Sciatic nerve (tissue), 2 donors: ENCODE measurements at regions not wholly inside any gene's neighbourhood (a gene's known extent, or its start where the extent isn't known, plus 50 kb on each side); places are given as distances from the start of the nearest gene placed in this dataset.
"Not testable (repeated sequence)": the region's sequence is repeated elsewhere in the genome, so short reads cannot be mapped to it uniquely, and the experiment has no call there.

Experiments used
- ATAC-seq: fragments of 200-7000 bp; cut with Tn5 transposase; one replicate; pipeline ENCODE4 v1.9.1; 2020; ENCODE audit warnings: mild to moderate bottlenecking, moderate library complexity
- DNase-seq: peaks from one replicate; pipeline ENCODE4 v3.0.0-alpha.2; 2020; ENCODE audit warnings: low spot score
- intact Hi-C: fragments of 100-400 bp; cut with DNase I; formaldehyde crosslinking; loops from one replicate; pipeline ENCODE4 v1.14.2; 2022
- donor health status: DM: no; HTN: no; CAD: no.
- donor health status: DM: no; HTN: no; CAD: no.

DNA sequence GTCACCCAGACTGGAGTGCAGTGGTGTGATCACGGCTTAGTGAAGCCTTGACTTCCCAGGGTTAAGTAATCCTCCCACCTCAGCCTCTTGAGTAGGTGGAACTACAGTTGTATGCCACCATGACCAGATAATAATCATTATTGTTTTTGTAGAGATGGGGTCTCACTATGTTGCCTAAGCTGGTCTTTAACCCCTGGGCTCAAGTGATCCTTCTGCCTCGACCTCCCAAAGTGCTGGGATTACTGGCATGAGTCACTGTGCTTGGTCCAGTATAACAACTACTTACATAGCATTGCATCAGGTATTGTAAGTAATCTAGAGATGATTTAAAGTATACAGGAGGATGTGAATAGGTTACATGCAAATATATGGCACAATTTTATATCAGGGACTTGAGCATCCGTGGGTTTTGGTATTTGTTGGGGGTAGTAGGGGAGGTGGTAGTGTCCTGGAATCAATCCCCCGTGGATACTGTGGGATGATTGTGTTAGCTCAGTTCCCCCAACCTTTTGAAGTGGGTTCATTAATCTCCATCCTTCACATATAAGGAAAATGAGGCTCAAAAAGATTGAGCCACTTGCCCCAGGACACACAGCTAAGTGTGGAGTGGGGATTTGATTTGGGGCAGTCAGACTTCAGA lies 61.4 kb upstream of the CNIH3 start:
- ATAC-seq (no peak), DNase-seq (no peak)
- intact Hi-C loops = no loop called here

- intact Hi-C loops = no loop called here
- ATAC-seq (no peak), DNase-seq (no peak)
Measured at GRCh38 chr1:224558904-224559303, 57.2 kb upstream of the CNIH3 start.

- DNase-seq = no peak
- ATAC-seq = no peak
- intact Hi-C loops = no loop called here
Measured at GRCh38 chr1:224559981-224560728, 56.0 kb upstream of the CNIH3 start.

DNA sequence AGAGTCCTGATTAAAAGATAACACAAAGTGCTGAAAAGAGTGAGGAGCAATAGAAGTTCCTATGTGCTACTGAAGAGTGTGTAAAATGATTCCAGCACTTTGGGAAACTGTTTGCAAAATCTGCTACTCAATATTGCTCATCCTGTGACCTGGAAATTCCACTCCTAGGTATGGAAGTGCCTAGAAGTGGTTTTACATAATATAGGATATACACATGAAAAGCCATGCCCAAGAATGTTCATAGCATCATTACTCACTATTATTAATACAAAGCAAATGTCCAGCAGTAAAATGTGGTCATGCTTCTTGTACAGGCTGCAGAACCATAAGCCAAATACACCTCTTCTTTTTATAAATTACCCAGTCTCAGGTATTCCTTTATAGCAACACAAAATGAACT lies 53.2 kb upstream of the CNIH3 start:
- intact Hi-C loops, ATAC-seq, DNase-seq: not testable (repeated sequence)

DNA sequence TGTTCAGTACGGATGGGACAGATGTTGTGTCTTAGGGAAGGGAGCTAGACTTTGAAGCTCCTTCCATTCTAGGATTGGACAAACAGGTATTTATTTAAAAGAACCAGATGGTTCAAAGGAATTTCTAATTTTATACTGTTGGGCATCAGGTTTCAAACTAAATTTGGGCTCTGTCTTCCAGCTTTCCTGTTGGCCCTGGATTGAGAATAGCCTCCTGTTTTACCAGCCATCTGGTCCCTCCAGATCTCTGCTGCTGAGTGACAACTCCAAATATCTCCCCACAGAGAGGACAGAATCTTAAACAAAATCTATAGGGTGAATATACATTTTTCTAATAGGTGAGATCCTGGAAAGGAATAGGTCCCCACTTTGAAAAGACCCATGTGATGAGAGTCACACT lies 52.5 kb upstream of the CNIH3 start:
- intact Hi-C loops = no loop called here
- no peak for ATAC-seq
- no peak for DNase-seq

DNA sequence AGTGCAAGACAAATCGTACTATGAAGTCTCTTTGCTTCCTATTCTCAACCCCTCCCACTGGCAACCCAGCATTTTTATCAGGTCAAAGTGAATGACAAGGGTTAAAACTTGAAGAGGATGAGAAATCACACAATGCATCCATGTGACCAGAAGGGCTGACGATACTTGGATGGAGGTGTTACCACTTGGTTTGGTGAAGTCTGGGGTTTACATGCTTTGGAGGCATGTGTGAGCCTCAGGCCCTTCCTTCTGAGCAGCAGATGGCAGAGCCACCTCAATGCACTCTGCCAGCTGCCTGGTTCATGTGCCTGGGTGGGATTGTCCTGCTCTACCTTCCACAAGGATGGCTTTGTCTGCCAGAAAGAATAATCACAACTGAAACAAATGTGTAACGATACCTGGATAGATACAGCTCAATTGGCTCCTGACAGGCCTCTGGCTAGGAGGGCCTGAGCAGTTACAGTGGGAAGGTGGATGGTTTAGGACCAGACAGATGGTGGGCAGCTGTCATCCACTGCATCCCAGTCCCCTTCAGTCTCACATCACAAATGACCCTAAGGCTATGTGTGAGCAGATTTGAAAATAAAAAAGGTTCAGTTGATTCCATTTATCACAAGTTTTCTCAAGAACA lies 51.5 kb upstream of the CNIH3 start:
- DNase-seq (no peak), ATAC-seq (no peak)
- intact Hi-C loops = no loop called here

GRCh38 chr1:224565186-224565585 lies 50.9 kb upstream of the CNIH3 start:
- ATAC-seq = no peak
- no peak for DNase-seq
- intact Hi-C loops = no loop called here

- DNase-seq = no peak
- ATAC-seq = no peak
- intact Hi-C loops = no loop called here
Measured at GRCh38 chr1:224565611-224566406, 50.3 kb upstream of the CNIH3 start.
